ENCODE measurements at regions not wholly inside any gene's neighbourhood (a gene's known extent, or its start where the extent isn't known, plus 50 kb on each side); places are given as distances from the start of the nearest gene placed in this dataset.

- Histone ChIP-seq H3K79me2 (ENCODE audit: control insufficient read depth, insufficient read depth, low read length) (no peaks in the 10 kb centered on the region), H3K4me2 (ENCODE audit: control insufficient read depth, extremely low read depth, insufficient read depth, low read depth, low read length) (no peak overlapping the region), H2AFZ (ENCODE audit: control insufficient read depth, low read length) (no peak overlapping the region), H3K27me3 (ENCODE audit: control insufficient read depth, extremely low read depth, insufficient read depth, low read length) (no peaks in the 10 kb centered on the region), H3K27ac (ENCODE audit: control insufficient read depth, insufficient read depth, low read length) (no peak overlapping the region), H3K4me3 (ENCODE audit: control insufficient read depth in 2 of 3, extremely low read depth in 1 of 3, insufficient read depth in 2 of 3, low read depth in 1 of 3, low read length in 3 of 3) (no peak overlapping the region), H4K20me1 (ENCODE audit: control insufficient read depth, extremely low read depth, insufficient read depth, low read length) (no peaks in the 10 kb centered on the region), H3K9ac (ENCODE audit: control insufficient read depth, extremely low read depth, insufficient read depth, low read length) (no peak overlapping the region), H3K36me3 (ENCODE audit: control insufficient read depth in 2 of 2, extremely low read depth in 1 of 2, insufficient read depth in 2 of 2, low read length in 2 of 2) (no peaks in the 10 kb centered on the region), H3K9me3 (ENCODE audit: control insufficient read depth, low read depth, low read length) (no peaks in the 10 kb centered on the region), H3K4me1 (ENCODE audit: control insufficient read depth, extremely low read depth, insufficient read depth, low read length) (no peaks in the 10 kb centered on the region), H3K9me1 (ENCODE audit: control insufficient read depth, extremely low read depth, insufficient read depth, low read length) (no peaks in the 10 kb centered on the region)
- DNase-seq (ENCODE audit: low read depth, low spot score) (no peak), FAIRE-seq (no peak)
- TF ChIP-seq CTCF (optimal IDR thresholded peaks at IDR 0.05 in 1 of 3, IDR thresholded peaks at IDR 0.05 in 1 of 3, conservative IDR thresholded peaks at IDR 0.05 in 1 of 3; ENCODE audit: extremely low read depth in 1 of 3, insufficient read depth in 2 of 3, low read length in 3 of 3), result no peak
- dilution Hi-C loops (cut with MboI; ENCODE audit: extremely low pct_ligation_motif_present, low sequenced_read_pairs), result no loop called here
These were observed 148.6 kb upstream of the ZNF804B start for GRCh38 chr7:88610942-88611341.

- H3K27me3 ChIP-seq (ENCODE audit: control insufficient read depth, extremely low read depth, insufficient read depth, low read length), result no peaks in the 10 kb centered on the region
- no peaks in the 10 kb centered on the region for H3K79me2 ChIP-seq (ENCODE audit: control insufficient read depth, insufficient read depth, low read length)
- no peaks in the 10 kb centered on the region for H3K4me1 ChIP-seq (ENCODE audit: control insufficient read depth, extremely low read depth, insufficient read depth, low read length)
- no peaks in the 10 kb centered on the region for H3K36me3 ChIP-seq (ENCODE audit: control insufficient read depth in 2 of 2, extremely low read depth in 1 of 2, insufficient read depth in 2 of 2, low read length in 2 of 2)
- no peak overlapping the region for H3K9ac ChIP-seq (ENCODE audit: control insufficient read depth, extremely low read depth, insufficient read depth, low read length)
- H4K20me1 ChIP-seq (ENCODE audit: control insufficient read depth, extremely low read depth, insufficient read depth, low read length), result no peaks in the 10 kb centered on the region
- no peaks in the 10 kb centered on the region for H3K9me1 ChIP-seq (ENCODE audit: control insufficient read depth, extremely low read depth, insufficient read depth, low read length)
- FAIRE-seq, result no peak
- H3K27ac ChIP-seq (ENCODE audit: control insufficient read depth, insufficient read depth, low read length), result no peak overlapping the region
- H3K4me3 ChIP-seq (ENCODE audit: control insufficient read depth in 2 of 3, extremely low read depth in 1 of 3, insufficient read depth in 2 of 3, low read depth in 1 of 3, low read length in 3 of 3), result no peak overlapping the region
- no peak overlapping the region for H3K4me2 ChIP-seq (ENCODE audit: control insufficient read depth, extremely low read depth, insufficient read depth, low read depth, low read length)
- H3K9me3 ChIP-seq (ENCODE audit: control insufficient read depth, low read depth, low read length), result no peaks in the 10 kb centered on the region
- TF ChIP-seq CTCF (optimal IDR thresholded peaks at IDR 0.05 in 1 of 3, IDR thresholded peaks at IDR 0.05 in 1 of 3, conservative IDR thresholded peaks at IDR 0.05 in 1 of 3; ENCODE audit: extremely low read depth in 1 of 3, insufficient read depth in 2 of 3, low read length in 3 of 3) (no peak), EZH2 (IDR thresholded peaks at IDR 0.05; ENCODE audit: low read length) (no peak)
- no peak for DNase-seq (ENCODE audit: low read depth, low spot score)
- dilution Hi-C loops (cut with MboI; ENCODE audit: extremely low pct_ligation_motif_present, low sequenced_read_pairs), result no loop called here
- H2AFZ ChIP-seq (ENCODE audit: control insufficient read depth, low read length), result no peak overlapping the region
These were observed 158.8 kb upstream of the ZNF804B start for GRCh38 chr7:88600695-88601094.
